Activated CD4-positive, alpha-beta T cell treated with anti-CD3 and anti-CD28 coated beads, Interleukin-2, amount 50 U/mL, for 4 hours (primary cell): ENCODE measurements at regions not wholly inside any gene's neighbourhood (a gene's known extent, or its start where the extent isn't known, plus 50 kb on each side); places are given as distances from the start of the nearest gene placed in this dataset.
A peak's percentile ranks its signal among the peaks of the same experiment; 100 is the strongest.

Source experiments
- DNase-seq, 2 experiments: peaks; one replicate each; pipeline ENCODE4 v3.0.0-alpha.2; 2020

DNA sequence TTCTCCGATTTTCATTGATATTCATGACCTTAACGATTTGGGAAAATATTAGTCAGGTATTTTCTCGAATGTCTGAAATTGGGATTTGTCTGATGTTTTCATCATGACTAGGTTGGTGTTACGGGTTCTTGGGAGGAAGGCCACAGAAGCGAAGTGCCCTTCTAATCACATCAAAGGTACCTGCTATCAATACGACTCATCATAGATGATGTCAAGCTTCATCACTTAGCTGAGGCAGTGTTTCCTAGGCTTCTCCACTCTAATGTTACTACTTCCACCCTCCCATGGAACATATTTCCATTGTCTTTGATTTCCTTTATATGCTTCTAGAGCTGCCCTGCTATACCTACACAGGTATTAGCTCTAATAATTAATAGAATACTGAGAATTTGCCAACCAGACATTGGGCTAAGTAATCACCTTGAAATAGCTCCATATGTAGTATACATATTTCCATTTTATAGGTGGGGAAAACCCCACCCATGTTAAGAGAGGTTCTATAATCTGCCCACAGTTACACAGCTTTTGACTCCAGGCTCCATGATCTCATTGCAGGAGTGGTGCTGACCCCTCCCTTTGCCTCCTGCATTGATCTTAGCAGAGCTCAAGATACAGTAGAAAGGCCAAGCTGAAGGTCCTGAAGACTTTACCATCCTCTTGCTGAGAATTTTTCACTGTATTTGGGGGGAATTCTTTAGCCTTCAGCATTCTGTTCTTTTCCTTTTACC lies 238.6 kb upstream of the ADAMTSL1 start:
- no peak for DNase-seq

DNA sequence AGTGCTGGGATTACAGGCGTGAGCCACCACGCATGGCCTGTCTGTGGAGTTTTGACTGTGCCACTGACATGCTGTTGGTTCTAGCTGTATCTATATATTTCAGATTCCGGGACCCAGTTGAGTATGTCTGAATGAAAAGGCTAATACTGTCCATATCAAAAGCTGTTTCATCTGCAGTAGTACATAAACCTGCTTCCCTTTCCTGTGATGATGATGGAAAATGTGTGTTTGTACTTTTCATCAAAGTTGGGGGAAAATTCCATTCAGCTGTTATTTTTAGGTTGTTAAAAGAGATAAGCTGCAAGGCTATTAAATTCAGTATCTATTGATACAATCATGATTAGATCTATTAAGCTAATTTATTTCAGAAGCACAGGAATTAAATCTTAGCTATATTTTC lies 237.6 kb upstream of the ADAMTSL1 start:
- DNase-seq: no peak

DNA sequence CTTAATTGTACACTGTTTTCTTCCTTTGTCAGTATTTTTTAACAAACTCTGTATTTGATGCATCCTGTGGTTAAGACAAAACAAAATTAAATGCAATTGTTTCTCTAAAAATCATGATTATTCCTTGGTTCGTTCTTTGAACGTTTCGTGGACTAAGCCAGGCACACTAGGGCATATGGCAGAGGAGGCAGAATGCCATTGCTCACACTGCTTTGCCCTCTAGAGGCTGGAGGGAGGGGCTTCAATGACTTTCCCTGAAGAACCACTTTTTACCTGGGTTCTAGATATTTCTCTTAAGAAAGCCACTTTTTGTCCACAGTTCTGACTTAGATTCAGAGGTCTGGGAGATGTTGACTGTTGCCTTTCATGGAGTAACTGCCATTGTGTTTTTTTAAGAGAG lies 236.2 kb upstream of the ADAMTSL1 start:
- DNase-seq: no peak

- DNase-seq: no peak
Observed at GRCh38 chr9:18238254-18238653, 235.7 kb upstream of the ADAMTSL1 start.

- DNase-seq: no peak
Observed at GRCh38 chr9:18238752-18239447, 235.1 kb upstream of the ADAMTSL1 start.

- no peak for DNase-seq
Observed at GRCh38 chr9:18240213-18240612, 233.7 kb upstream of the ADAMTSL1 start.

DNA sequence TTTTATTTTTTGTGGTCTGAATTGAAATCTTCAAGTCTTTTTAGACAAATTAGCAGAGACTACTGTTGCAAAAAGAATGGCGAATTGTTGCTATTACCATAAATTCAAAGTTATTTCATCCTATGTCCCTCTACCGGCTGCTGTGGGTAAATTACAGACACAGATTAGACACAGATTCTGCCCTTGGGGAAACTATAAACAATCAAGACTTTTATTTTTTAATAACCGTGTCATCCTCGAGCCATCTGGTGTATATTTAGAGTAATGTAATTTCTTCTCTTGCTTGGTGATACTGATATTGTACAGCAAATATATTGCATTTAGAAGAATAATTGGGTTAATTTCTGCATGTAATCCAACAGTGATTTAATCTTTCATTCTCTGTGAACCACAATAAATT lies 228.0 kb upstream of the ADAMTSL1 start:
- no peak for DNase-seq

- no peak for DNase-seq
Observed at GRCh38 chr9:18250053-18250452, 223.9 kb upstream of the ADAMTSL1 start.

GRCh38 chr9:18253950-18254349 lies 220.0 kb upstream of the ADAMTSL1 start:
- no peak for DNase-seq

DNA sequence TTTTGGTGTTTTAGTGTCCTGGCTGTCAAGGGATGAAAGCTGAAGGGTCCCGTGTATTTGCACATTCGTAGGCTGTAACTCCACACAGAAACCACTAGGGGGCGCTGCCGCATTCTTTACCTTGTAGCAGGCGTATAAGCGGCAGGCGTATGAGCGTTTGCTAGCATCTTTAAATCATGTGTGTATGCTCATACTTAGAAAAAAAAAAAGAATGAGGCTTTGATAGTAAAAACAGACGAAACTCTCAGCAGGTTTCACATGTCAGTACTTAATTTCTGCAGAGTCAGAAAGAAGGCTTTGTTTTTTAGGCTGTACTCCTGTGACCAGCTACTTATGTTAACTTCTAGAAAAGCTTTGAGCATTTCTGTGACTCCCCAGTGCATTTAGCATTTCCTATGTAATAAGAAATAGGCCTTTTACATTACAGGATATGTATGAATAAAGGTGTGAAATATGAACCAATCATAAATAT lies 218.8 kb upstream of the ADAMTSL1 start:
- DNase-seq: peak; percentile 51 to 56

DNA sequence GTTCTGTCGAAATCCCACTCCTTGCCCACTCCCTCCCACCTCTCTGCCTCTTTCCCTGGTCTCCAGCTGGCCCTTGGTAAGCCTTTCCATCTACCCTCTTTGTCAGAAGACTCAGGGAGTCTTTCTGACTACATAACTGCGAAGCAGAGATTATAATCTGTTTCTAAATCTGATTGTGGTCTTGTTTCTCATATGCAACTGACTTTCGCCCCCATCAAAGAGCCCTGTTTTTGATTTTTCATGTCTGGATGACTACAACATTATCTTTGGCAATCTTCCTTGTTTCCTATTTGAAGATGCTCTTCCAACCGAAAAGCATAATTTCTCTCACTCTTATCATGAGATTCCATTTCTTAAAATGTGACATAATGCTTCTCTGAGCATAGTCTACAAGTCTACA lies 218.2 kb upstream of the ADAMTSL1 start:
- DNase-seq: no peak

- no peak for DNase-seq
Observed at GRCh38 chr9:18256568-18256967, 217.4 kb upstream of the ADAMTSL1 start.

GRCh38 chr9:18260521-18260920 lies 213.4 kb upstream of the ADAMTSL1 start:
- no peak for DNase-seq

DNA sequence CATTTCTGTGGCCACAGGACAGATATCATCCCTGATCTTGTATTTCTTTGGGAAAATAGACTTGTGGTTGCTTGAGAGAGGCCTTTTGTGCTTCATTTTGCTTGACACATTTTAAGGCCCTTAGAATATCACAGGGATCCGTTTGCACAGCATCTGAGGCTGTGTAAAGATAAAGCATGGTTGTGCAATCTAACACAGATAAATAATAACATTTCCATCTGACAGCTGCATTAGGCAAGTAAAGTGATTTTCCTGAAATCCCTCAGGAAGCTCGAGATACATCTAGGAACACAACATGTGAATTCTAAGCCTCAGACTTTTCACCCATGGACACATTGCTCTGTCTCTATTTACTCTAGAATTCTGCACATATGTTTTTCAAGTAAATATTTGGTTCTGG lies 212.8 kb upstream of the ADAMTSL1 start:
- no peak for DNase-seq

GRCh38 chr9:18263377-18263776 lies 210.6 kb upstream of the ADAMTSL1 start:
- no peak for DNase-seq

GRCh38 chr9:18268381-18268780 lies 205.6 kb upstream of the ADAMTSL1 start:
- no peak for DNase-seq

- DNase-seq: no peak
Observed at GRCh38 chr9:18269561-18269960, 204.4 kb upstream of the ADAMTSL1 start.

DNA sequence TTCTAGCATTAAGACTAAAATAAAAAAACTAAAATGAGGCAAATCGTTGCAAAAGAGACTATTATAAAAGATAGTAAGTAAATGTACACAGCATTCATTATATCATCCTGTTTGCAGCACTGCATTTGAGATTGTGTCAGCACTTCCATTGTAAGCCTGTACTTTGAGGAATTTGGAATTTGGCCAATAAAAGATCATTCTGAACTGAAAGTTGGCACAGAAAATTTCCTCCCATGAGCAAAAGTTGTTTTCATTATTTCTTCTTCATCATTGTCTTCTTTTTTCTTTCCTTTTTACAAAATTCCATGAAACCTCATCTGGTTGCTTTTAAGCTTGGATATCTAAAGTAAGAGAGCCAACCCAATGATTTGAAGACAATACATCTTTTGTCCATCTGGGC lies 199.3 kb upstream of the ADAMTSL1 start:
- no peak for DNase-seq

DNA sequence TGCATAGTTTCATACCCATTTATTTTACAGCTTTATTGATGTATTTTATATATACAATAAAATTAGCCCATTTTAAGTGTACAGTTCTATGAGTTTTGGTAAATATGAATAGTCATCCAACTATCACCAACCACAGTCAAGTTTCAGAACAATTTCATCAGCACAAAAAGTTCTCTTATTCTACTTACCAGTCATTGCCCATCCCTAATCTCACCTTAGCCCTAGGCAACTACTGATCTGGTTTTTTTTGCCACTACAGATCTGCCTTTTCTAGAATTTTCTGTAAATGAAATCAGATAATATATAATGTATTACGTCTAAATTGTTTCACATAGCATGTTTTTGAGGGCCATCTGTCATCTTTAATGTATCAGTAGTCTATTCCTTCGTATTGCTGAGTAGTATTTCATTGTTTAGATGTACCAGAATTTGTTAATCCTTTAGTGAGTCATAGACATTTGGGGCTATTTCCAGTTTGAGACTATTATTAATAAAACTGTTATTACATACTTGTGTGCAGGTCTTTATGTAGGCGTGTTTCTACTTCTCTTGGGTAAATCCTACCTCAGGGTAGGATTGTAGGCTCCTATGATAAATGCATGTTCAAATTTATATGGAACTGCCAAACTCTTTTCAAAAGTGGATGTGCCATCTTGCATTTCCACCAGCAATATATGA lies 198.5 kb upstream of the ADAMTSL1 start:
- DNase-seq: no peak

- no peak for DNase-seq
Observed at GRCh38 chr9:18281291-18281690, 192.7 kb upstream of the ADAMTSL1 start.

GRCh38 chr9:18294229-18294628 lies 179.7 kb upstream of the ADAMTSL1 start:
- DNase-seq: no peak

- DNase-seq: no peak
Observed at GRCh38 chr9:18296702-18297055, 177.3 kb upstream of the ADAMTSL1 start.

DNA sequence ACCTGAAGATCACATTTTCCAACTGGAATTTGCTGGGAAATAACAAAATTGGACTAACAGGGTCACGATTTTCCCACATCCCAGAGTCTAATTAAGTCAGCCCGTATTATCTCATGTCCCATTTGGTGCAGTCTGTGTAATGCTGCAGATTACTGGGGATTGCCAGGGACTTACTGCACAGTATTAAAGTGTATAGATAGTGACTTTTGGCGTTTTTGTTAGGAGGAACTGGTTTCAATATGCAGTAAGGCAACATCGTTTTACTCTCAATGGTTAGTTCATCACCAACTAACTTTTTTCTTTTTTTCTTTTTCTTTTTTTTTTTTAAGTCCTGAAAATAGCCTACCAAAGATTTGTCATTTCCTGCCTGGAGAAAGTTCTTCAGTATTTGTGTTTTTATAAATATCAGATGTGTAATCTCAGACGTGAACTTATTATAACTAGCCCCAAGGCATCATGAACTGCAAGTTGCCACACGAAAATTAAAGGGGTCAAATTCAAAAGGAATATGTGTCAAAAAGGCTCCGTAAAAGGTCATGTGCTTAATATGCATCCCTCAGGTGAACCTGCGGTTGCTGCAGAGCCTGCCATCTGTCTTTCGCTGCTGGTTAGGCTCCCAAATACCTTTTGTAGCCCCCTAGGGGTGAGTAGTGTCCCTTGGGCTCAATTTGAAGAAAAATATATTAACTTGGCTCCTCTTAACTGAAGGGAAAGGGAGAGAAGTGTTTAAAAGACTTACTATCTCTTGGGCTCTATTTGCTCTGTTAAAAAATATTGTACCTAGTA lies 176.7 kb upstream of the ADAMTSL1 start:
- DNase-seq: no peak
